ACC112 (cell line): ENCODE measurements at regions not wholly inside any gene's neighbourhood (a gene's known extent, or its start where the extent isn't known, plus 50 kb on each side); places are given as distances from the start of the nearest gene placed in this dataset.

Source experiments
- H2AFZ ChIP-seq: fragments of 200-600 bp; sonication (generic); one replicate; pipeline ENCODE4 v1.6.0; 2017; ENCODE audit warnings: antibody characterized with exemption, low read length; ENCODE audit not compliant: unreplicated experiment
- H3K27ac ChIP-seq: fragments of 200-600 bp; sonication (generic); 2 replicates; pipeline ENCODE4 v1.5.1; 2014; ENCODE audit warnings: low read depth, mild to moderate bottlenecking, antibody characterized with exemption, low read length, moderate library complexity
- H3K27me3 ChIP-seq: fragments of 200-600 bp; sonication (generic); 2 replicates; pipeline ENCODE4 v1.6.1; 2014; ENCODE audit warnings: mild to moderate bottlenecking, antibody characterized with exemption, low read length, moderate library complexity, mixed read lengths; ENCODE audit not compliant: insufficient read depth
- H3K36me3 ChIP-seq: fragments of 200-600 bp; sonication (generic); 2 replicates; pipeline ENCODE4 v1.6.1; 2016; ENCODE audit warnings: mild to moderate bottlenecking, antibody characterized with exemption, low read length, moderate library complexity, mixed read lengths; ENCODE audit not compliant: insufficient read depth
- H3K4me1 ChIP-seq: fragments of 200-600 bp; sonication (generic); one replicate; pipeline ENCODE4 v1.6.1; 2016; ENCODE audit warnings: low read length, mixed read lengths; ENCODE audit not compliant: insufficient read depth, unreplicated experiment, control insufficient read depth
- H3K4me3 ChIP-seq: fragments of 200-600 bp; sonication (generic); 2 replicates; pipeline ENCODE4 v1.5.1; 2014; ENCODE audit warnings: mild to moderate bottlenecking, low read depth, low read length
- H3K79me2 ChIP-seq: fragments of 200-600 bp; sonication (generic); one replicate; pipeline ENCODE4 v1.6.0; 2016; ENCODE audit warnings: low read length; ENCODE audit not compliant: control insufficient read depth, unreplicated experiment, insufficient read depth

- no peaks in the 10 kb centered on the region for H3K36me3 ChIP-seq
- no peak overlapping the region for H3K27ac ChIP-seq
- no peaks in the 10 kb centered on the region for H3K79me2 ChIP-seq
- no peak overlapping the region for H3K4me3 ChIP-seq
- no peak overlapping the region for H2AFZ ChIP-seq
- H3K4me1 ChIP-seq: no peaks in the 10 kb centered on the region
- H3K27me3 ChIP-seq: no peaks in the 10 kb centered on the region
Observed at GRCh38 chr6:139653111-139653510, 278.7 kb upstream of the CITED2 start.

GRCh38 chr6:139650941-139651340 is 276.5 kb upstream of the CITED2 start:
- Histone ChIP-seq H3K4me3 (no peak overlapping the region), H2AFZ (no peak overlapping the region), H3K4me1 (no peaks in the 10 kb centered on the region), H3K79me2 (no peaks in the 10 kb centered on the region), H3K27ac (no peak overlapping the region), H3K27me3 (no peaks in the 10 kb centered on the region), H3K36me3 (no peaks in the 10 kb centered on the region)

- no peaks in the 10 kb centered on the region for H3K27me3 ChIP-seq
- H3K27ac ChIP-seq: no peak overlapping the region
- H2AFZ ChIP-seq: no peak overlapping the region
- H3K36me3 ChIP-seq: no peaks in the 10 kb centered on the region
- no peaks in the 10 kb centered on the region for H3K79me2 ChIP-seq
- H3K4me1 ChIP-seq: no peaks in the 10 kb centered on the region
- no peak overlapping the region for H3K4me3 ChIP-seq
Observed at GRCh38 chr6:139649732-139650131, 275.3 kb upstream of the CITED2 start.

GRCh38 chr6:139649128-139649527 is 274.7 kb upstream of the CITED2 start:
- no peaks in the 10 kb centered on the region for H3K36me3 ChIP-seq

GRCh38 chr6:139648430-139649000 is 274.1 kb upstream of the CITED2 start:
- Histone ChIP-seq H3K79me2 (no peaks in the 10 kb centered on the region), H3K4me3 (no peak overlapping the region), H3K4me1 (no peaks in the 10 kb centered on the region), H3K36me3 (no peaks in the 10 kb centered on the region), H3K27ac (no peak overlapping the region), H3K27me3 (no peaks in the 10 kb centered on the region), H2AFZ (no peak overlapping the region)

More at GRCh38 chr6:139649128-139649527, 274.7 kb upstream of the CITED2 start:
- Histone ChIP-seq H2AFZ (no peak overlapping the region), H3K27ac (no peak overlapping the region), H3K79me2 (no peaks in the 10 kb centered on the region), H3K4me1 (no peaks in the 10 kb centered on the region), H3K4me3 (no peak overlapping the region), H3K27me3 (no peaks in the 10 kb centered on the region)

GRCh38 chr6:139647841-139648240 is 273.4 kb upstream of the CITED2 start:
- H3K36me3 ChIP-seq: no peaks in the 10 kb centered on the region
- H3K4me3 ChIP-seq: no peak overlapping the region
- H2AFZ ChIP-seq: no peak overlapping the region
- no peaks in the 10 kb centered on the region for H3K27me3 ChIP-seq
- no peak overlapping the region for H3K27ac ChIP-seq
- no peaks in the 10 kb centered on the region for H3K79me2 ChIP-seq
- H3K4me1 ChIP-seq: no peaks in the 10 kb centered on the region

GRCh38 chr6:139647016-139647415 is 272.6 kb upstream of the CITED2 start:
- Histone ChIP-seq H3K4me3 (no peak overlapping the region), H3K36me3 (no peaks in the 10 kb centered on the region), H3K79me2 (no peaks in the 10 kb centered on the region)

GRCh38 chr6:139644821-139645220 is 270.4 kb upstream of the CITED2 start:
- H3K4me1 ChIP-seq: no peaks in the 10 kb centered on the region
- H2AFZ ChIP-seq: no peak overlapping the region
- H3K36me3 ChIP-seq: no peaks in the 10 kb centered on the region

More at GRCh38 chr6:139647016-139647415, 272.6 kb upstream of the CITED2 start:
- Histone ChIP-seq H3K27me3 (no peaks in the 10 kb centered on the region), H3K27ac (no peak overlapping the region), H3K4me1 (no peaks in the 10 kb centered on the region), H2AFZ (no peak overlapping the region)

GRCh38 chr6:139643986-139644385 is 269.5 kb upstream of the CITED2 start:
- Histone ChIP-seq H3K27ac (no peak overlapping the region), H3K36me3 (no peaks in the 10 kb centered on the region), H3K79me2 (no peaks in the 10 kb centered on the region), H3K4me1 (no peaks in the 10 kb centered on the region), H2AFZ (no peak overlapping the region), H3K27me3 (no peaks in the 10 kb centered on the region), H3K4me3 (no peak overlapping the region)

More at GRCh38 chr6:139644821-139645220, 270.4 kb upstream of the CITED2 start:
- no peaks in the 10 kb centered on the region for H3K27me3 ChIP-seq
- no peak overlapping the region for H3K27ac ChIP-seq
- H3K4me3 ChIP-seq: no peak overlapping the region
- H3K79me2 ChIP-seq: no peaks in the 10 kb centered on the region

GRCh38 chr6:139642346-139642745 is 267.9 kb upstream of the CITED2 start:
- no peak overlapping the region for H2AFZ ChIP-seq
- H3K36me3 ChIP-seq: no peaks in the 10 kb centered on the region
- no peaks in the 10 kb centered on the region for H3K27me3 ChIP-seq
- no peaks in the 10 kb centered on the region for H3K4me1 ChIP-seq
- no peaks in the 10 kb centered on the region for H3K79me2 ChIP-seq
- H3K4me3 ChIP-seq: no peak overlapping the region
- H3K27ac ChIP-seq: no peak overlapping the region

GRCh38 chr6:139641376-139641775 is 266.9 kb upstream of the CITED2 start:
- H3K79me2 ChIP-seq: no peaks in the 10 kb centered on the region
- no peaks in the 10 kb centered on the region for H3K27me3 ChIP-seq
- no peaks in the 10 kb centered on the region for H3K4me1 ChIP-seq
- no peaks in the 10 kb centered on the region for H3K36me3 ChIP-seq
- no peak overlapping the region for H3K4me3 ChIP-seq
- H3K27ac ChIP-seq: no peak overlapping the region
- H2AFZ ChIP-seq: no peak overlapping the region
